ENCODE measurements at regions not wholly inside any gene's neighbourhood (a gene's known extent, or its start where the extent isn't known, plus 50 kb on each side); places are given as distances from the start of the nearest gene placed in this dataset.

DNA sequence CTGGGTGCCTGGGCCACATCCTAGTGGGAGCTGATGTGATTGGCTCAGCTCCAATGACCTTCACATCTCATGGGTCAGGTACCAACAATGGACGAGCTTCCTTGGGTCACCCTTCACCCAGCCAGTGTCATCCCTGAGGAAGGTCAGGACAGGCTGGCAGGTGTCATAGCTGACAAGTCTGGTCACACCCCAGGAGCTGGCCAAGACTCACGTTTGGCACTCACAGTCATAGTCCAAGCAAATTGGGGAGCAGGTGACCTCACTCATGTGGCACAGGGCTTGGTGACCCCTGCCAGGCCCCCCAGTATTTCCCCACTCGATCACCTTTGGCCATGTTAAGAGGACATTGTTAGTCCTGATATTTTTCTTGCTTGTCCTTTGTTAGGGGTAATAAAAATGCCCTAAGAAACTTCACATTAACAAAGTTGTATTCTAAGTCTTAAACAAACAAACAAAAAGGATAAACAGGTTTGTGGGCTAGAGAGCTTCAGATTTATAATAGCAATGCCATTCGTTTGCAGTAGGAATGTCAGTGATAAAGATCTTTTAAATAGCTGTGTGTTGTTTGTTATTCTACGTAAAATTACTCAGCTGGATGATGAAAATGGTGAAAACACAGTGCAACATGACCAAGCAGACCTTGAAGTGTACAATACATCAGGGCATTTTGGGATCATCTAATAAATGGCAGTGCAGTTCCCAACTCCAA is 79.5 kb upstream of the POMGNT2 start:
- no peak for TF ChIP-seq POLR2AphosphoS5 (IDR thresholded peaks at IDR 0.05; ENCODE audit: low read depth, low read length)
- no peak for TF ChIP-seq POLR2A (IDR thresholded peaks at IDR 0.05; ENCODE audit: low read depth, low read length)
- no peak for TF ChIP-seq SPI1 (IDR thresholded peaks at IDR 0.05; ENCODE audit: low read depth, low read length)
- TF ChIP-seq TAF1 (IDR thresholded peaks at IDR 0.05; ENCODE audit: low read depth, low read length), result no peak
